ENCODE measurements at regions not wholly inside any gene's neighbourhood (a gene's known extent, or its start where the extent isn't known, plus 50 kb on each side); places are given as distances from the start of the nearest gene placed in this dataset.

GRCh38 chr5:89072842-89073672 is 190.1 kb upstream of the MEF2C start:
- peak in 2 of 6 donors; percentile 15 to 54 for DNase-seq (ENCODE audit: low read depth in 4 of 6, low spot score in 6 of 6)

GRCh38 chr5:89071941-89072331 is 189.0 kb upstream of the MEF2C start:
- no CpG with 5 or more reads among the region's 1 CpG for WGBS (ENCODE audit: insufficient coverage)
- H3K4me1 ChIP-seq (ENCODE audit: control insufficient read depth, insufficient read depth, low read length) = no peaks in the 10 kb centered on the region
- DNase-seq (ENCODE audit: low read depth in 4 of 6, low spot score in 6 of 6) = no peak
- no peak overlapping the region for H3K27ac ChIP-seq (ENCODE audit: low read depth, low read length)
- no peaks in the 10 kb centered on the region for H3K36me3 ChIP-seq (ENCODE audit: control insufficient read depth, insufficient read depth, low read length)
- H3K27me3 ChIP-seq (ENCODE audit: control insufficient read depth, insufficient read depth, low read length) = no peaks in the 10 kb centered on the region
- no peak overlapping the region for H3K4me3 ChIP-seq (ENCODE audit: low read depth, low read length)
- H3K9me3 ChIP-seq (ENCODE audit: control insufficient read depth, insufficient read depth, low read length) = no peaks in the 10 kb centered on the region

More at GRCh38 chr5:89072842-89073672, 190.1 kb upstream of the MEF2C start:
- H3K27ac ChIP-seq (ENCODE audit: low read depth, low read length) = no peak overlapping the region
- H3K36me3 ChIP-seq (ENCODE audit: control insufficient read depth, insufficient read depth, low read length) = no peaks in the 10 kb centered on the region
- no peaks in the 10 kb centered on the region for H3K27me3 ChIP-seq (ENCODE audit: control insufficient read depth, insufficient read depth, low read length)
- H3K9me3 ChIP-seq (ENCODE audit: control insufficient read depth, insufficient read depth, low read length) = no peaks in the 10 kb centered on the region
- no peak overlapping the region for H3K4me3 ChIP-seq (ENCODE audit: low read depth, low read length)
- H3K4me1 ChIP-seq (ENCODE audit: control insufficient read depth, insufficient read depth, low read length) = no peaks in the 10 kb centered on the region
- WGBS (ENCODE audit: insufficient coverage) = no CpG with 5 or more reads among the region's 11 CpGs

GRCh38 chr5:89071101-89071940 is 188.3 kb upstream of the MEF2C start:
- H3K4me3 ChIP-seq (ENCODE audit: low read depth, low read length) = no peak overlapping the region
- H3K27ac ChIP-seq (ENCODE audit: low read depth, low read length) = no peak overlapping the region
- H3K27me3 ChIP-seq (ENCODE audit: control insufficient read depth, insufficient read depth, low read length) = no peaks in the 10 kb centered on the region
- DNase-seq (ENCODE audit: low read depth in 4 of 6, low spot score in 6 of 6) = no peak
- WGBS (ENCODE audit: insufficient coverage) = no CpG with 5 or more reads among the region's 4 CpGs
- H3K9me3 ChIP-seq (ENCODE audit: control insufficient read depth, insufficient read depth, low read length) = no peaks in the 10 kb centered on the region
- no peaks in the 10 kb centered on the region for H3K4me1 ChIP-seq (ENCODE audit: control insufficient read depth, insufficient read depth, low read length)
- H3K36me3 ChIP-seq (ENCODE audit: control insufficient read depth, insufficient read depth, low read length) = no peaks in the 10 kb centered on the region

GRCh38 chr5:89069591-89069990 is 186.6 kb upstream of the MEF2C start:
- H3K27ac ChIP-seq (ENCODE audit: low read depth, low read length) = no peak overlapping the region
- H3K36me3 ChIP-seq (ENCODE audit: control insufficient read depth, insufficient read depth, low read length) = no peaks in the 10 kb centered on the region
- DNase-seq (ENCODE audit: low read depth in 4 of 6, low spot score in 6 of 6) = no peak
- H3K27me3 ChIP-seq (ENCODE audit: control insufficient read depth, insufficient read depth, low read length) = no peaks in the 10 kb centered on the region
- H3K4me3 ChIP-seq (ENCODE audit: low read depth, low read length) = no peak overlapping the region
- H3K9me3 ChIP-seq (ENCODE audit: control insufficient read depth, insufficient read depth, low read length) = no peaks in the 10 kb centered on the region
- WGBS (ENCODE audit: insufficient coverage) = 51% methylated on average over 2 of the region's 2 CpGs
- no peaks in the 10 kb centered on the region for H3K4me1 ChIP-seq (ENCODE audit: control insufficient read depth, insufficient read depth, low read length)

- H3K27ac ChIP-seq (ENCODE audit: low read depth, low read length) = no peak overlapping the region
- H3K4me3 ChIP-seq (ENCODE audit: low read depth, low read length) = no peak overlapping the region
- DNase-seq (ENCODE audit: low read depth in 4 of 6, low spot score in 6 of 6) = no peak
- no CpG with 5 or more reads among the region's 3 CpGs for WGBS (ENCODE audit: insufficient coverage)
- H3K9me3 ChIP-seq (ENCODE audit: control insufficient read depth, insufficient read depth, low read length) = no peaks in the 10 kb centered on the region
- no peaks in the 10 kb centered on the region for H3K4me1 ChIP-seq (ENCODE audit: control insufficient read depth, insufficient read depth, low read length)
- no peaks in the 10 kb centered on the region for H3K36me3 ChIP-seq (ENCODE audit: control insufficient read depth, insufficient read depth, low read length)
- H3K27me3 ChIP-seq (ENCODE audit: control insufficient read depth, insufficient read depth, low read length) = no peaks in the 10 kb centered on the region
These were observed 184.4 kb upstream of the MEF2C start for GRCh38 chr5:89067362-89067761.

GRCh38 chr5:89065919-89066318 is 182.9 kb upstream of the MEF2C start:
- no peak overlapping the region for H3K4me3 ChIP-seq (ENCODE audit: low read depth, low read length)
- no peak overlapping the region for H3K27ac ChIP-seq (ENCODE audit: low read depth, low read length)
- H3K36me3 ChIP-seq (ENCODE audit: control insufficient read depth, insufficient read depth, low read length) = no peaks in the 10 kb centered on the region
- no peak for DNase-seq (ENCODE audit: low read depth in 4 of 6, low spot score in 6 of 6)
- 83% methylated on average over 2 of the region's 3 CpGs for WGBS (ENCODE audit: insufficient coverage)
- no peaks in the 10 kb centered on the region for H3K4me1 ChIP-seq (ENCODE audit: control insufficient read depth, insufficient read depth, low read length)
- no peaks in the 10 kb centered on the region for H3K27me3 ChIP-seq (ENCODE audit: control insufficient read depth, insufficient read depth, low read length)
- H3K9me3 ChIP-seq (ENCODE audit: control insufficient read depth, insufficient read depth, low read length) = no peaks in the 10 kb centered on the region

GRCh38 chr5:89064736-89065135 is 181.8 kb upstream of the MEF2C start:
- Histone ChIP-seq H3K9me3 (ENCODE audit: control insufficient read depth, insufficient read depth, low read length) (no peaks in the 10 kb centered on the region), H3K4me1 (ENCODE audit: control insufficient read depth, insufficient read depth, low read length) (no peaks in the 10 kb centered on the region), H3K27ac (ENCODE audit: low read depth, low read length) (no peak overlapping the region), H3K36me3 (ENCODE audit: control insufficient read depth, insufficient read depth, low read length) (no peaks in the 10 kb centered on the region), H3K4me3 (ENCODE audit: low read depth, low read length) (no peak overlapping the region), H3K27me3 (ENCODE audit: control insufficient read depth, insufficient read depth, low read length) (no peaks in the 10 kb centered on the region)
- DNase-seq (ENCODE audit: low read depth in 4 of 6, low spot score in 6 of 6) = peak in 2 of 6 donors; percentile 23 to 38
- whole genome bisulfite sequencing (ENCODE audit: insufficient coverage) = no CpG with 5 or more reads among the region's 4 CpGs

- WGBS (ENCODE audit: insufficient coverage) = no CpG with 5 or more reads among the region's 1 CpG
- Histone ChIP-seq H3K9me3 (ENCODE audit: control insufficient read depth, insufficient read depth, low read length) (no peaks in the 10 kb centered on the region), H3K36me3 (ENCODE audit: control insufficient read depth, insufficient read depth, low read length) (no peaks in the 10 kb centered on the region), H3K27ac (ENCODE audit: low read depth, low read length) (no peak overlapping the region), H3K4me1 (ENCODE audit: control insufficient read depth, insufficient read depth, low read length) (no peaks in the 10 kb centered on the region), H3K4me3 (ENCODE audit: low read depth, low read length) (no peak overlapping the region), H3K27me3 (ENCODE audit: control insufficient read depth, insufficient read depth, low read length) (no peaks in the 10 kb centered on the region)
- no peak for DNase-seq (ENCODE audit: low read depth in 4 of 6, low spot score in 6 of 6)
These were observed 181.1 kb upstream of the MEF2C start for GRCh38 chr5:89064054-89064453.

GRCh38 chr5:89060768-89061167 is 177.8 kb upstream of the MEF2C start:
- 100% methylated on average over 1 of the region's 2 CpGs for WGBS (ENCODE audit: insufficient coverage)
- Histone ChIP-seq H3K27ac (ENCODE audit: low read depth, low read length) (no peak overlapping the region), H3K36me3 (ENCODE audit: control insufficient read depth, insufficient read depth, low read length) (no peaks in the 10 kb centered on the region), H3K4me1 (ENCODE audit: control insufficient read depth, insufficient read depth, low read length) (no peaks in the 10 kb centered on the region), H3K4me3 (ENCODE audit: low read depth, low read length) (no peak overlapping the region), H3K27me3 (ENCODE audit: control insufficient read depth, insufficient read depth, low read length) (no peaks in the 10 kb centered on the region), H3K9me3 (ENCODE audit: control insufficient read depth, insufficient read depth, low read length) (no peaks in the 10 kb centered on the region)
- no peak for DNase-seq (ENCODE audit: low read depth in 4 of 6, low spot score in 6 of 6)
